ENCODE measurements at regions not wholly inside any gene's neighbourhood (a gene's known extent, or its start where the extent isn't known, plus 50 kb on each side); places are given as distances from the start of the nearest gene placed in this dataset.

DNA sequence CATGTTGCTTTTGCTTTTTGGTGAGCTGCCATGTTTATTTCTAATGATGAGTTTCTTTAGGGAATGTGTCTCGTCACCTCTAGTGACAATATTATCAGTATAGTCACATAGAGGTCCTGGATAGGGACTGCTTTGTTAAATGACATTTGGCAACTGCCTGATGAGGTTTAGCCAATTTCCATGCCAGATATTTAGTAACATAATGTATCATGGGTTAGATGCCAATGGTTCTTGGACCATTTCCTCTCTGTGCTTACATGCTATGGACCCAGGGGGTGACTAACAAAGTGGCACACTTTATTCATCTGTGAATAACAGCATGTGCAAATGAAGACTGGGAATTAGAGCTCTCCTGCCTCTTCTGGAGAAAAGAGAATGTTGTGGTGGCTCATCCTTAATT lies 56.2 kb upstream of the RAB27B start:
- DNase-seq, result no peak

DNA sequence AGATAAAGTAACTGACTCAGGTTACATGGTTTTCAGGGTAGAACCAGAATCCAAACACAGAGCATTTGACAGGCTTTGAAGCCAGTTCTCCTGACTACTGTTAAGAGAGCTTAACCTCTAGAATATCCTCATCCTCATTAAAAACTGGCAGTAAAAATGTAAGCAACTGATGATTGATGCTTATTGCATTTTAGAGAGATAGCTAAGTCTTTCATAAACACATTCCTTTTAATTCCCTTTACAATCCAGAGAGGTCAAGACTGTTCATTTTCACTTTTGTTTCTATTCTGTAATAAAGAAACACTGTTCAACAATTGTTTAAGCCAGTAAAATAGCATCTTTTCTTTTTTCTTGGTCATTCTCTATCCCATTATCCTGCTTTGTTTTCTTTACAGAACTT lies 53.9 kb upstream of the RAB27B start:
- DNase-seq, result no peak

DNA sequence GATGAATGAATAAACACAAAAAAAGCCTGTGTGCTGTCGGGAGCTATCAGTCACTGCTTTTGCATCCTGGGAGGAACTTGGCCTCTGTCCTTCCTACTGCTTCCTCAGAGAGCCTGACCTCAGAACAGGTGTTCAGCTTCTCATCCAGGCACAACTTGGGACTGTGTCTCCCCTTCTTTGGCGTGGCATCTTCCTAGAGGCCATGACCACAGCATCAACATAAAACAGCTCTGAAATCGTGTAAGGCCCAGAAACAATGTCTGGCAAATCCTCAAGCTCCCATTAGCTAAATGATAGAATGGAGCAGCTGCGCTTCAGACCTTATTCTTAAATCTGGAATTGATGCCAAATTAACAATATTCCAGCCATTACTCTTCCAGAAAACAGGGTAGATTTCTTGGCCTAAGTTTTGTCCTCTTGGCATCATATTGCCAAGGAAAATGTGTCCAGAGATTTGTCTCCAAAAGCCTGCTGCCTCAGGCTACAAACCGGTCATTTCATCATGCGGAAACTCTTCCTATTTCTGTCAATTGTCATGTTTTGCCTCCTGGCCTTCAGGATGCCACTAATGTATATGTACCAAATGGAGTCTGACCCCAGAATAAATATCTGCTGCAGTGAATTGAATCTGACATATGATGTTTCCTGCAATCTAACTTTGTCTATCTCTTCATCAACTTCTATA lies 53.2 kb upstream of the RAB27B start:
- no peak for DNase-seq

DNA sequence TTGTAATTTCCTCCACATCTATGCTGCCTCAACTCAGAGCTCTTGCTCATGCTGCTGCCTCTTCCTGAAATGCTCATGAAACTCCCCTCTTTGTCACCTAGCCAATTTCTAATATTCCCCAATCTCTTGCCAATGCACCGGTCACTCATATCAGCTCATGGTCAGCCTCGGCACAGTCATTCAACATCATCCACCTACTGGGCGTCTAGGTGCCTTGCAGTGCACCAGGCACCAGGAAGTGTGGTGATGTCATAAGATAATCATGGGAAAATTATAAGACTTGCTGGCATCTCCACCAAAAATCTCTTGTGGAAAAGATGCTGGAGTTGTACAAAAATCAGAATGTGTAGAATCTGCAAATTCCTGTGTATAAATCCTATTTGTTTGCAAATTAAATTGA lies 52.6 kb upstream of the RAB27B start:
- DNase-seq, result no peak

DNA sequence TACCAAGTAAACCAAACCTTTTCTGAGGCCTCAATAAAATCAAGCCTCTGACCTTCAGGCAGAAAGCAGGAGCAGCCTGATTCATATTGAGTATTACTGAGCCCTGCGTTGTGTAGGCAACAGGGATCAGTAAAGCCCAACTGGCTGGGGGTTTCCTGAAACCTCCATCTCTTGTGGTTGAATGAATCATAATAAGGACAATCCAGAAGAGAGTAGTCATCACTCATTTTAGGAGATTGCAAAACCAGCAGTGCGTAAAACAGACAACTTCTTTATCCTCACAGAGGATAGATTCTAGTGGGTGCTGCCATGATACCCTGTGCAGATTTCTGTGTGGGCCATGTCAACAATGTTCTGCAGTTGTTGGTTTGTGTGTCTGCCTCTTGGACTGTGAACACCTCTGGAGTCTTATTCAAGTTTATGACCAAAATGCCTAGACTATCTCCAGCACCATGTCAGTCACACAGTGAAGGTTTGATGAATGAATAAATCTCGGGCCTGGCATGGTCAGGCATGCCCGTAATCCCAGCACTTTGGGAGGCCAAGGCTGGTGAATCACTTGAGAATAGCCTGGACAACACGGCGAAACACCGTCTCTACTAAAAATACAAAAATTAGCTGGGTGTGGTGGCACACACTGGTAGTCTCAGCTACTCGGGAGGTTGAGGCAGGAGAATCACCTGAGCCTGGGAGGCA lies 51.8 kb upstream of the RAB27B start:
- no peak for DNase-seq

DNA sequence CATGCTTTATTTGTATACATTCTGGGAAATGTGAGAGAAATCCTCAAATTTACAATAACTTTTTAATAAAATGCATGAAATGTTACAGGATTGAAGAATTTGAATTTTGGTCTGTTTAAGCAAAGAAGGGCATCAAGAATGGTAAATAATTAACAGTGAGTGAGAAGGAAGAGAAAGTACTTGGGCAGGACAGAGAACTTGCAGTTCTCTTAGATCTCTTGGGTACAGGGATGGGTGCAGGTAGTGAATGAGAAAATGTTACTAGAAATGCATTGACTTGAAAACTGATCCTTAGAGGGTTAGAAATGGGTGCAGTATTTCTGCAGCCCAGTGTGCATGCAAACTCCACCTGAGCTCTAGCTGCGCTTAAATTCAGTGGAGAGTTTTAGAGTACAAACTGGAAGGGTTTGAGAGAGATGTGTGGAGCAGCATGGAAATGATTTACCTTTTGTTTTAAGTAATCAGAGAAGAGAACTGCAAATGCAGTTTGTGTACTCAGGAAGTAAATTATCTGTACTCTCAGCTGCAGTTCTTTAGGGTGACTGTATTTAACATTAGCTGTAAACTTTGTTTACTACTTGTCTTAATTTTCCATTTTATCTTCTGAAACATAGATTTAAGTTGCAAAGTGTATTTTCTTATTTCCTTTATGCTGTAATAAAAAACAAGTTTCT lies 51.0 kb upstream of the RAB27B start:
- no peak for DNase-seq

DNA sequence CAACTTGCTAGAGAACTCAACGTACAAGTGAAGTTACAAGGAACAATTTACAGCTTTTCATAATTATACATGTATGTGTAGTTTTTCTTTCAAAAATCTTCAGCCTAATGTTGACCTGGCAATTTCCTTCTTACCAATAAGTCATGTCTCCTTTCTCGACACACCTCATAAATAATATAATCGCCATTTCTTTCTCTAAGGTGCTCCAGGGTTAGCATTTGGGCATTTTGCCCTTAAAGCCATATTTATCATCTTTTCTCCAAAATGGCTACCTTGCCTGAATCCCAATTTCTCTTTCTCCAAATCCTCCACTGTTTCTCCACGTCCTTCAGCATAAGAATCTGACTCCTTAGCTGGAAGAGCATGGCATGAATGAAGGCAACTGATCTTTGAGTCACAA lies 50.3 kb upstream of the RAB27B start:
- DNase-seq, result no peak

Measured in NCI-H1092 treated with DMSO at 0.1 percent for 48 hours (cell line).